ENCODE measurements at regions not wholly inside any gene's neighbourhood (a gene's known extent, or its start where the extent isn't known, plus 50 kb on each side); places are given as distances from the start of the nearest gene placed in this dataset.
"Not testable (repeated sequence)": the region's sequence is repeated elsewhere in the genome, so short reads cannot be mapped to it uniquely, and the experiment has no call there.

DNA sequence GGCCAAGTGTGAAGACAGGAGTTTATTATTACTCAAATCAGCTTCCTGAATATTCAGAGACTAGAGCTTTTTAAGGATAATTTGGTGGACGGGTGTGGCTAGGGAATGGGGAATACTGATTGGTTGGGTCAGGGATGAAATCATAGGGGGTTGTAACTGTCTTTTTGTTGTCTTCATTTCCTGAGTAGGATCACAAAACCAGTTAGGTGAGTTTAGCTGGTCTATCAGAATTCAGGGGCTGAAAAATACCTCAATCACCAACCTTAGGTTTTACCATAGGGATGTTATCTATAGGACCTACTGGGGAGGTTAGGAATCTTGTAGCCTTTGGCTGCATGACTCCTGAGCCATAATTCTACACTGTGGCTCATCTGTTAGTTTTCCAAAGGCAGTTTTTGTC, 235.8 kb downstream of the YTHDC2 start:
- Histone ChIP-seq H2BK15ac (ENCODE audit: low read depth, low read length) (no peak overlapping the region), H3K4me2 (ENCODE audit: insufficient read depth, insufficient read length, low read length) (no peak overlapping the region), H3K27me3 (ENCODE audit: insufficient read depth, low read length) (no peaks in the 10 kb centered on the region), H3K18ac (ENCODE audit: insufficient read length, low read depth, low read length) (no peak overlapping the region), H3K79me1 (ENCODE audit: insufficient read depth, low read depth, low read length, poor library complexity, severe bottlenecking) (no peaks in the 10 kb centered on the region), H2AFZ (ENCODE audit: low read length) (no peak overlapping the region), H3K4ac (ENCODE audit: low read depth, low read length) (no peak overlapping the region), H3K27ac (ENCODE audit: insufficient read length, low read depth, low read length) (no peak overlapping the region), H3T11ph (ENCODE audit: low read length) (no peak overlapping the region), H3K23me2 (ENCODE audit: insufficient read length, low read depth, low read length, poor library complexity, severe bottlenecking) (no peaks in the 10 kb centered on the region), H3K23ac (ENCODE audit: insufficient read length, low read depth, low read length) (no peak overlapping the region), H2BK120ac (ENCODE audit: low read depth, low read length, poor library complexity, severe bottlenecking) (no peak overlapping the region), H3K14ac (ENCODE audit: insufficient read depth, low read length) (no peak overlapping the region), H4K5ac (ENCODE audit: insufficient read length, low read depth, low read length) (no peak overlapping the region), H2AK5ac (ENCODE audit: insufficient read length, low read length) (no peak overlapping the region), H3K9me3 (ENCODE audit: control insufficient read depth, low read depth, low read length) (no peaks in the 10 kb centered on the region), H2BK20ac (ENCODE audit: low read depth, low read length, poor library complexity, severe bottlenecking) (no peak overlapping the region), H3K56ac (ENCODE audit: insufficient read length, low read depth, low read length) (no peak overlapping the region), H4K91ac (ENCODE audit: insufficient read length, low read depth, low read length) (no peak overlapping the region), H4K20me1 (ENCODE audit: control insufficient read depth, insufficient read depth, insufficient read length) (no peaks in the 10 kb centered on the region), H3K9ac (ENCODE audit: extremely low read depth, insufficient read length, low read length) (no peak overlapping the region), H2BK5ac (ENCODE audit: insufficient read length, low read length) (no peak overlapping the region), H4K8ac (replicated peaks; ENCODE audit: insufficient read length, low read depth, low read length) (no peak overlapping the region), H2BK12ac (ENCODE audit: insufficient read length, low read depth, low read length) (no peak overlapping the region), H3K4me1 (ENCODE audit: insufficient read depth, low read length) (no peaks in the 10 kb centered on the region), H3K79me2 (ENCODE audit: insufficient read depth, low read length) (no peaks in the 10 kb centered on the region)
- WGBS (ENCODE audit: extremely low coverage, insufficient read length, low lambda C conversion rate): no CpG with 5 or more reads among the region's 1 CpG
- peaks cover 7 to 8% of the 10 kb centered on the region in 2 experiments; a peak in 4 of 5 replicates for H3K9me3 Mint-ChIP-seq
- H3K36me3 Mint-ChIP-seq (ENCODE audit: insufficient read depth in 1 of 3, low read depth in 3 of 3): peaks cover 2 to 9% (median 8%) of the 10 kb centered on the region in 3 experiments; a peak in 6 of 7 replicates
- H3K4me1 Mint-ChIP-seq: peaks cover 8 to 13% of the 10 kb centered on the region in 2 experiments
- H3K4me3 Mint-ChIP-seq: no peak overlapping the region
- no peak for DNase-seq
- peak overlapping the region in 1 of 3 experiments; percentile 16; a peak in 1 of 7 replicates for H3K27ac Mint-ChIP-seq
- TF ChIP-seq, protein P1, sequence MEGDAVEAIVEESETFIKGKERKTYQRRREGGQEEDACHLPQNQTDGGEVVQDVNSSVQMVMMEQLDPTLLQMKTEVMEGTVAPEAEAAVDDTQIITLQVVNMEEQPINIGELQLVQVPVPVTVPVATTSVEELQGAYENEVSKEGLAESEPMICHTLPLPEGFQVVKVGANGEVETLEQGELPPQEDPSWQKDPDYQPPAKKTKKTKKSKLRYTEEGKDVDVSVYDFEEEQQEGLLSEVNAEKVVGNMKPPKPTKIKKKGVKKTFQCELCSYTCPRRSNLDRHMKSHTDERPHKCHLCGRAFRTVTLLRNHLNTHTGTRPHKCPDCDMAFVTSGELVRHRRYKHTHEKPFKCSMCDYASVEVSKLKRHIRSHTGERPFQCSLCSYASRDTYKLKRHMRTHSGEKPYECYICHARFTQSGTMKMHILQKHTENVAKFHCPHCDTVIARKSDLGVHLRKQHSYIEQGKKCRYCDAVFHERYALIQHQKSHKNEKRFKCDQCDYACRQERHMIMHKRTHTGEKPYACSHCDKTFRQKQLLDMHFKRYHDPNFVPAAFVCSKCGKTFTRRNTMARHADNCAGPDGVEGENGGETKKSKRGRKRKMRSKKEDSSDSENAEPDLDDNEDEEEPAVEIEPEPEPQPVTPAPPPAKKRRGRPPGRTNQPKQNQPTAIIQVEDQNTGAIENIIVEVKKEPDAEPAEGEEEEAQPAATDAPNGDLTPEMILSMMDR (conservative IDR thresholded peaks at IDR 0.05): no peak
- no peaks in the 10 kb centered on the region for H3K27me3 Mint-ChIP-seq (ENCODE audit: low read depth)

DNA sequence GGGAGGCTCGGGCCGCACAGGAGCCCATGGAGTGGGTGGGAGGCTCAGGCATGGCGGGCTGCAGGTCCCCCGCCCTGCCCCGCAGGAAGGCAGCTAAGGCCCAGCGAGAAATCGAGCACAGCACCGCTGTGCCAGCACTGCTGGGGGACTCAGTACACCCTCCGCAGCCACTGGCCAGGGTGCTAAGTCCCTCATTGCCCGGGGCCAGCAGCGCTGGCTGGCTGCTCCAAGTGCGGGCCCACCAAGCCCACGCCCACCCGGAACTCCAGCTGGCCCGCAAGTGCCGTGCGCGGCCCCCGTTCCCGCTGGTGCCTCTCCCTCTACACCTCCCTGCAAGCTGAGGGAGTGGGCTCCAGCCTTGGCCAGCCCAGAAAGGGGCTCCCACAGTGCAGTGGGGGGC, 239.7 kb downstream of the YTHDC2 start:
- not testable (repeated sequence) for H3K4me3 Mint-ChIP-seq; H3K27ac Mint-ChIP-seq; H3K27me3 ChIP-seq (ENCODE audit: insufficient read depth, low read length); H2AK5ac ChIP-seq (ENCODE audit: insufficient read length, low read length); H3T11ph ChIP-seq (ENCODE audit: low read length); H4K8ac ChIP-seq (replicated peaks; ENCODE audit: insufficient read length, low read depth, low read length); H2BK5ac ChIP-seq (ENCODE audit: insufficient read length, low read length); H2BK120ac ChIP-seq (ENCODE audit: low read depth, low read length, poor library complexity, severe bottlenecking); H4K5ac ChIP-seq (ENCODE audit: insufficient read length, low read depth, low read length); H3K14ac ChIP-seq (ENCODE audit: insufficient read depth, low read length); H3K9ac ChIP-seq (ENCODE audit: extremely low read depth, insufficient read length, low read length); H3K79me1 ChIP-seq (ENCODE audit: insufficient read depth, low read depth, low read length, poor library complexity, severe bottlenecking); H3K18ac ChIP-seq (ENCODE audit: insufficient read length, low read depth, low read length); H3K4ac ChIP-seq (ENCODE audit: low read depth, low read length); H3K56ac ChIP-seq (ENCODE audit: insufficient read length, low read depth, low read length); H3K23me2 ChIP-seq (ENCODE audit: insufficient read length, low read depth, low read length, poor library complexity, severe bottlenecking); DNase-seq; H3K27me3 Mint-ChIP-seq (ENCODE audit: low read depth); H2BK20ac ChIP-seq (ENCODE audit: low read depth, low read length, poor library complexity, severe bottlenecking); H3K9me3 ChIP-seq (ENCODE audit: control insufficient read depth, low read depth, low read length); H3K27ac ChIP-seq (ENCODE audit: insufficient read length, low read depth, low read length); H2BK15ac ChIP-seq (ENCODE audit: low read depth, low read length); H3K4me2 ChIP-seq (ENCODE audit: insufficient read depth, insufficient read length, low read length); H2AFZ ChIP-seq (ENCODE audit: low read length); H4K91ac ChIP-seq (ENCODE audit: insufficient read length, low read depth, low read length); H4K20me1 ChIP-seq (ENCODE audit: control insufficient read depth, insufficient read depth, insufficient read length); H3K79me2 ChIP-seq (ENCODE audit: insufficient read depth, low read length); H3K23ac ChIP-seq (ENCODE audit: insufficient read length, low read depth, low read length); H2BK12ac ChIP-seq (ENCODE audit: insufficient read length, low read depth, low read length); H3K4me1 ChIP-seq (ENCODE audit: insufficient read depth, low read length)
- no CpG with 5 or more reads among the region's 20 CpGs for WGBS (ENCODE audit: extremely low coverage, insufficient read length, low lambda C conversion rate)
- Mint-ChIP-seq H3K36me3 (ENCODE audit: insufficient read depth in 1 of 3, low read depth in 3 of 3) (peaks cover 9 to 31% (median 13%) of the 10 kb centered on the region in 3 experiments), H3K4me1 (peaks cover 12 to 19% of the 10 kb centered on the region in 2 experiments), H3K9me3 (peaks cover 18 to 31% of the 10 kb centered on the region in 2 experiments; a peak in 4 of 5 replicates)
